ENCODE measurements at regions not wholly inside any gene's neighbourhood (a gene's known extent, or its start where the extent isn't known, plus 50 kb on each side); places are given as distances from the start of the nearest gene placed in this dataset.

GRCh38 chr20:6489361-6490171 lies 277.9 kb upstream of the BMP2 start (continued):
- no peak for TF ChIP-seq ZHX1 (CRISPR knock-in tag; IDR thresholded peaks at IDR 0.05; ENCODE audit: low read depth)
- no peak for TF ChIP-seq MXD1 (CRISPR knock-in tag; IDR thresholded peaks at IDR 0.05)
- no peak for TF ChIP-seq SRSF9 (IDR thresholded peaks at IDR 0.05; ENCODE audit: borderline replicate concordance, insufficient read depth, low read depth, low read length, poor library complexity, severe bottlenecking)
- peak; percentile 28; the same call in 1 of the 2 replicates for TF ChIP-seq HDAC1 (CRISPR knock-in tag; IDR thresholded peaks at IDR 0.05)
- TF ChIP-seq NFKB2 (CRISPR knock-in tag; IDR thresholded peaks at IDR 0.05; ENCODE audit: borderline replicate concordance) = no peak
- no peak for TF ChIP-seq HNF1B (CRISPR knock-in tag; IDR thresholded peaks at IDR 0.05)
- TF ChIP-seq WIZ (CRISPR knock-in tag; IDR thresholded peaks at IDR 0.05) = peak; percentile 76; the same call in 1 of the 2 replicates
- no peak for TF ChIP-seq SKI (IDR thresholded peaks at IDR 0.05; ENCODE audit: partially characterized antibody)
- peak; percentile 78 for TF ChIP-seq HNF4G (IDR thresholded peaks at IDR 0.05; ENCODE audit: borderline replicate concordance, low read depth, low read length)
- TF ChIP-seq HNF4G (CRISPR knock-in tag; IDR thresholded peaks at IDR 0.05; ENCODE audit: borderline replicate concordance, low read depth) = no peak
- TF ChIP-seq KMT2B (CRISPR knock-in tag; IDR thresholded peaks at IDR 0.05) = no peak
- no peak for TF ChIP-seq JARID2 (CRISPR knock-in tag; IDR thresholded peaks at IDR 0.05; ENCODE audit: insufficient replicate concordance)
- no peak for TF ChIP-seq PPARG (CRISPR knock-in tag; conservative IDR thresholded peaks at IDR 0.05)
- TF ChIP-seq ATF3 (CRISPR knock-in tag; IDR thresholded peaks at IDR 0.05) = no peak
- TF ChIP-seq CSRNP2 (CRISPR knock-in tag; conservative IDR thresholded peaks at IDR 0.05; ENCODE audit: low read depth) = no peak
- TF ChIP-seq RARA (CRISPR knock-in tag; IDR thresholded peaks at IDR 0.05) = peak; percentile 30; the same call in 1 of the 2 replicates
- no peak for TF ChIP-seq HIC2 (CRISPR knock-in tag; IDR thresholded peaks at IDR 0.05; ENCODE audit: low read depth)
- TF ChIP-seq ZBTB8A (CRISPR knock-in tag; IDR thresholded peaks at IDR 0.05; ENCODE audit: borderline replicate concordance, low read depth) = no peak
- TF ChIP-seq NCOA5 (CRISPR knock-in tag; IDR thresholded peaks at IDR 0.05) = no peak
- no peak for TF ChIP-seq NR2C2 (CRISPR knock-in tag; IDR thresholded peaks at IDR 0.05; ENCODE audit: borderline replicate concordance)
